ENCODE measurements at regions not wholly inside any gene's neighbourhood (a gene's known extent, or its start where the extent isn't known, plus 50 kb on each side); places are given as distances from the start of the nearest gene placed in this dataset.

- H3K4me3 ChIP-seq (ENCODE audit: low read length), result no peak overlapping the region
- no peak for DNase-seq (ENCODE audit: low read depth, low spot score)
These were observed 317.6 kb upstream of the CNKSR2 start for GRCh38 chrX:21056622-21057021.

DNA sequence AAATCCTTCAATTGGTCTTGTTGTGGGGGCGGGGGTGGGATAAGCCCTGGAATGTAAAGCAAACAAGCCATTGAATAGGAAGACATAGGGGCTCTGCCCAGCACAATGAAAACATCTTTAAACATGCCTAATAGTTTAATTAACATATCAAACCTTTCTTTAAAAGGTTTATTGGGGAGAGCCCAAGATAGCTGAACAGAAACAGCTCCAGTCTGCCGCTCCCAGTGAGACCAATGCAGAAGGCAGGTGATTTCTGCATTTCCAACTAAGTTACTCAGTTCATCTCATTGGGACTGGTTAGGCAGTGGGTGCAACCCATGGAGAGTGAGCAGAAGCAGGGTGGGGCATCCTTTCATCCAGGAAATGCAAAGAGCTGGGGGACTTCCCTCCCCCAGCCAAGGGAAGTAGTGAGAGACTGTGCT lies 327.2 kb upstream of the CNKSR2 start:
- no peak overlapping the region for H3K4me3 ChIP-seq (ENCODE audit: low read length)
- no peak for DNase-seq (ENCODE audit: low read depth, low spot score)

GRCh38 chrX:21014326-21014725 lies 359.9 kb upstream of the CNKSR2 start:
- H3K4me3 ChIP-seq (ENCODE audit: low read length), result no peak overlapping the region
- no peak for DNase-seq (ENCODE audit: low read depth, low spot score)

DNA sequence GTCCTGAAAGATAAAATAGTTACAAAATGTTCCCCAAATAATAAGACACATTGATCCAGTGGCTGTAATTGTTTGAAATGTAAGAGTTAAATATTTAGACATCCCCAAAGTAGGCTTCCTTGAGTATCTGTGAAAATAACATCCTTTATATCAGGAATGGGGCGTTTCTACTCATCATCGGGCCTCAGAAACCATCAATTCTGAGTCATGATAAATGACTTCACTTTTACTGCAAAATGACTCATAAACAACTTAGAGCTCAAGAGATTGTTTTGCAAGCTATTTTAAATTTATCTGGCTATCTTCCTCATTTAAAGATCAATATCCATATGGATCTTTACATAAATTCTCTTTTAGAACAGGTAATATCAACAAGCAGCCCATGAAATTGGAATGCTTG lies 369.4 kb upstream of the CNKSR2 start:
- H3K4me3 ChIP-seq (ENCODE audit: low read length), result no peak overlapping the region
- DNase-seq (ENCODE audit: low read depth, low spot score), result no peak

GRCh38 chrX:20995829-20996228 lies 378.4 kb upstream of the CNKSR2 start:
- DNase-seq (ENCODE audit: low read depth, low spot score), result no peak

DNA sequence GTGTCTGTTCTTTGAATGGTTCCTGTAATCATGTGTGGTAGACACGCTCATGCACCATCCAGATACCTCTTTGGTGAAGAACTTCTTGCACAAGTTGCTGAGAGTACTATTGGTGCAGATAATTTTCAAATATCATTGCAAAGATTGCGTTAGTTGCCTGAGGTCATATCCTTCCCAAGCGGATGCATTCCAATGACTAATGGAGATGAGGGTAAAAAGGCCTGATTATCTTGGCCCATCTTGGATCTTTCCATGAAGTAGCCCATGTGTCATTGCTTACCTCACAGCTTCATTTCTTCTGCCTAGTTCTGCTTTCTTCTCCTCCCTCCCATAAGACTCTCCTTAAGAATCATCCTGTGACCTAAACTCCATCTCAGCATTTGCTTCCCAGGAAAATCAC lies 384.9 kb upstream of the CNKSR2 start:
- no peak for DNase-seq (ENCODE audit: low read depth, low spot score)
- no peak overlapping the region for H3K4me3 ChIP-seq (ENCODE audit: low read length)

More at GRCh38 chrX:20995829-20996228, 378.4 kb upstream of the CNKSR2 start:
- H3K4me3 ChIP-seq (ENCODE audit: low read length), result no peak overlapping the region

GRCh38 chrX:20988804-20989203 lies 385.4 kb upstream of the CNKSR2 start:
- H3K4me3 ChIP-seq (ENCODE audit: low read length), result no peak overlapping the region
- no peak for DNase-seq (ENCODE audit: low read depth, low spot score)

DNA sequence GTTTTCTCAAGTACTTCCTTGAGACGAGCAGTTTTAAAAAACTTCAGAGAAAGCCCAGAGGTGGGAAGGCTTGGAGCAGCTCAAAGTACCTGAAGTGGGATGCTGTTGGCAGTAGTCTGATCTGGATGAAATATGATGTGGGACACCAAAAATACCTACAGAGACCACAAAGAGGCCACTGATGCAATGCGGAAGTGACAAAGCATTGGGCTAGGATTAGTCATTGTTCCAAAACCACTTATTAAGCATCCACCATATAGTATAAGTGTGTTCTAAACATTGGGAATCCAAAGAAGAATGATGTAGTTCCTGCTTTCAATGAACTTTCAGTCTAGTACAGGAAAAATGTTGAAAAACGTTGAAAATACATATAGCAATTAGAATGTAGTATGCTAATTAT lies 386.1 kb upstream of the CNKSR2 start:
- DNase-seq (ENCODE audit: low read depth, low spot score), result no peak
- H3K4me3 ChIP-seq (ENCODE audit: low read length), result no peak overlapping the region

GRCh38 chrX:20980426-20980825 lies 393.8 kb upstream of the CNKSR2 start:
- H3K4me3 ChIP-seq (ENCODE audit: low read length), result no peak overlapping the region
- no peak for DNase-seq (ENCODE audit: low read depth, low spot score)

DNA sequence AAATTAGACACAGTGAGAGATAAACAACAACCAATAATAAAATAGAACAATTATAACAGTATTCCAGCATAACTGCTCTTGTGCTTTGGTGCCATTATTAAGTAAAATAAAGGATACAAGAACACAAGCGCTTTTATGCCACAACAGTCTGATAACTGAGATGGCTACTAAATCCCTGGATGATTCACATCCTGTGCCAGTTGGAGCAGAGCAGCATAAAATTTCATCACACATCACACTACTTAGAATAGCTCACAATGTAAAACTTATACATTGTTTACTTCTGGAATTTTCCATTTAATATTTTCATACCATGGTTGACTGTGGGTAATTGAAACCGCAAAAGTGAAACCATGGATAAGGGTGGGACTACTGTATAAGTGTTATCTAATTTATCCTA lies 399.9 kb upstream of the CNKSR2 start:
- H3K4me3 ChIP-seq (ENCODE audit: low read length), result no peak overlapping the region
- no peak for DNase-seq (ENCODE audit: low read depth, low spot score)

DNA sequence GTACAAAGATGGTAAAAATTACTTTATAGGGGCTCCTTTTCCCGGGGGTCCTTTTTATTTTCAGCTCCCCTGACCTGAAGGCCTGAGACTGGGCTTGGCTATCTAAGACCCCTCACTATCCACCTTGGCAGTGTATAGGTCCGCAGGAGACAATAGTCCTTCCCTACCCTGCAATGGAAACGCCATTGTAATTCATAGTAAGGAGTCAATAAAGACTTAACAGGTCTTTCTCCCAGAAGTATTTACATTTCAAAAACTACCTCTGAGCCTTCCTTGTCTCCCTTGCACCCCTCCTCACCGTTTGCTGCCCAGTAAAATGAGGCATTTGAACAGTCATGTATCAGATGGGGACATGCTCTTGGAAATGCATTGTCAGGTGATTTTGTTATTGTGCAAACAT lies 401.2 kb upstream of the CNKSR2 start:
- H3K4me3 ChIP-seq (ENCODE audit: low read length), result no peak overlapping the region
- no peak for DNase-seq (ENCODE audit: low read depth, low spot score)

- no peak overlapping the region for H3K4me3 ChIP-seq (ENCODE audit: low read length)
- DNase-seq (ENCODE audit: low read depth, low spot score), result no peak
These were observed 403.0 kb upstream of the CNKSR2 start for GRCh38 chrX:20971250-20971649.

GRCh38 chrX:20969565-20969964 lies 404.7 kb upstream of the CNKSR2 start:
- no peak for DNase-seq (ENCODE audit: low read depth, low spot score)
- no peak overlapping the region for H3K4me3 ChIP-seq (ENCODE audit: low read length)

- no peak overlapping the region for H3K4me3 ChIP-seq (ENCODE audit: low read length)
These were observed 405.2 kb upstream of the CNKSR2 start for GRCh38 chrX:20968996-20969395.

GRCh38 chrX:20967725-20968124 lies 406.5 kb upstream of the CNKSR2 start:
- no peak overlapping the region for H3K4me3 ChIP-seq (ENCODE audit: low read length)
- no peak for DNase-seq (ENCODE audit: low read depth, low spot score)

More at GRCh38 chrX:20968996-20969395, 405.2 kb upstream of the CNKSR2 start:
- no peak for DNase-seq (ENCODE audit: low read depth, low spot score)

GRCh38 chrX:20965270-20966044 lies 408.8 kb upstream of the CNKSR2 start:
- no peak overlapping the region for H3K4me3 ChIP-seq (ENCODE audit: low read length)
- no peak for DNase-seq (ENCODE audit: low read depth, low spot score)

GRCh38 chrX:20954014-20954413 lies 420.2 kb upstream of the CNKSR2 start:
- no peak for DNase-seq (ENCODE audit: low read depth, low spot score)
- no peak overlapping the region for H3K4me3 ChIP-seq (ENCODE audit: low read length)

DNA sequence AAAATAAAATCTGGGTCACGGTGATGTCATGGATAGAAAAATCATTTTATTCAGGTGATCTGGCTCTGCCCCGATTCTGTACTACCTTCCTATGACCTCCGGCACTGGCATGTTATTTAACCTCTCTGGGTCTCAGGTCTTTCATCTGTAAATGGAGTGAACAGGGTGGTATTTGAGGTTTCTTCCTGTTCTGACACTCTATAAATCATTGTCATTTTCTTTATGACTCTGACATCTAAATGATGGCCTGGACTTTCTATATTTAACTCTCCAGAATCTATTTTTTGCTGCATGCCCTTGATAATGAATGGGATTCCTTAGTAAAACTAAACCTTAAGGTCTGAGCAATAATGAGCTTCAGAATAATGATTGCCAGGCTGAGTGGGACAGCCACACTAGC lies 422.0 kb upstream of the CNKSR2 start:
- no peak for DNase-seq (ENCODE audit: low read depth, low spot score)
- no peak overlapping the region for H3K4me3 ChIP-seq (ENCODE audit: low read length)

DNA sequence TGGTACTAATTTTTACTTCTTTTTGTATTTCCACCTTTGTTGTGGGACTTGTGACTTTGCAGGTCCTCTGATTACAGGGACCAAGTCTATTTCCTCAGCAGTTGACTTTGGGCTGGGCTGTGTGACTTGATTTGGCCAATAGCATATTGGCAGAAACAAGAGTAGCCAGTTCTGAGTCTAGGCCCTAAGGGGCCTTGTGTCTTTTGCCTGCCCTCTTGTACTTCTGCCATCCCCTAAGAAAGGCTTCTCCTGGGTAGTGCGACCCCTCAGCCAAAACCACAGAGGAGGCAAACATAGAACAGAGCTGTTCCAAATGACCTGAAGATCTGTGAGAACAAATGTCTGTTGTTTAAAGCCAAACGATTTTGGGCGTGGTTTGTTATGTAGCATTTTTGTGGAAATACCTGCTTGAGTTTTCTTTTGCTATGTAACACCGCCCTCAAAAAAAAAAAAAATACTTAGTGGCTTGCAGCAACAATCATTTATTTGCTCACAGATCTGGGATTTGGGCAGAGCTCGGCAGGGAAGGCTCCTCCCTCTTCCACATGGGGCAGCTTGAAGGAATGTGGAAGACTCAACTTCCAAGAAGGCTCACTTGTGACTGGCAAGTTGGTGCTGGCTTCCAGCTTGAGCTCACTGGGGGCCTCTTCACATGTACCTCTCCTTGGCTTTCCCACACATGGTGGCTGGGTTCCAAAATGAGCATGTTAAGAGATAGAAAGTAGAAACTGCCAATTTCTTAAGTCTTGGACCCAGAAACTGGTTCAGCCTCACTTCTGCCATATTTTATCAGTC lies 423.0 kb upstream of the CNKSR2 start:
- H3K4me3 ChIP-seq (ENCODE audit: low read length), result no peak overlapping the region
- DNase-seq (ENCODE audit: low read depth, low spot score), result no peak

DNA sequence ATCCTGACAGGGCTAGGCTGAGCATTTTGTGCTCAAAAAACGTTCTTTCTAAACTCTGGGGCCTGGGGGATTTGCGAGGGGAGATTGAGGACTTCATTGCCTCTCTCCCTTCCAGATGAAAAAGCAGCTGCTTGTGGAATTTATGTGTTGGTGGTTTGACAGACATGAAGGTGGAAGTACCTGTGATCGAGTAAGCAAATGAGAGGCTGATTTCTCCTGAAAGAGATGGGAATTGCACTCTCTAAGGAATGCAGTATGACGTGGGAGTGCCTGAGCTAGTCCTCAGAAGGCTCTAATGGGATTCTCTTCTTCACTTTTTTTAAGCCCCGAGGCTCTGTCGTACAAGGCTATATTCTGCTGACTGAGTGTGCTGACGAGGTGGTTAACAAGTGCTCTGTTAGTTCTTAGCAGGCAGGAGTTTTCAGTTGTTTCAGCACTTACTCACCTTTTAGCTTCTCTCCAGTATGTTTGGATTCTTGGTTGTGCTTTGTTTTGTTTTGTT lies 426.8 kb upstream of the CNKSR2 start:
- H3K4me3 ChIP-seq (ENCODE audit: low read length), result no peak overlapping the region

More for the DNA sequence above, 426.8 kb upstream of the CNKSR2 start:
- DNase-seq (ENCODE audit: low read depth, low spot score), result no peak
